ENCODE measurements at regions not wholly inside any gene's neighbourhood (a gene's known extent, or its start where the extent isn't known, plus 50 kb on each side); places are given as distances from the start of the nearest gene placed in this dataset.
A peak's percentile ranks its signal among the peaks of the same experiment; 100 is the strongest.

DNA sequence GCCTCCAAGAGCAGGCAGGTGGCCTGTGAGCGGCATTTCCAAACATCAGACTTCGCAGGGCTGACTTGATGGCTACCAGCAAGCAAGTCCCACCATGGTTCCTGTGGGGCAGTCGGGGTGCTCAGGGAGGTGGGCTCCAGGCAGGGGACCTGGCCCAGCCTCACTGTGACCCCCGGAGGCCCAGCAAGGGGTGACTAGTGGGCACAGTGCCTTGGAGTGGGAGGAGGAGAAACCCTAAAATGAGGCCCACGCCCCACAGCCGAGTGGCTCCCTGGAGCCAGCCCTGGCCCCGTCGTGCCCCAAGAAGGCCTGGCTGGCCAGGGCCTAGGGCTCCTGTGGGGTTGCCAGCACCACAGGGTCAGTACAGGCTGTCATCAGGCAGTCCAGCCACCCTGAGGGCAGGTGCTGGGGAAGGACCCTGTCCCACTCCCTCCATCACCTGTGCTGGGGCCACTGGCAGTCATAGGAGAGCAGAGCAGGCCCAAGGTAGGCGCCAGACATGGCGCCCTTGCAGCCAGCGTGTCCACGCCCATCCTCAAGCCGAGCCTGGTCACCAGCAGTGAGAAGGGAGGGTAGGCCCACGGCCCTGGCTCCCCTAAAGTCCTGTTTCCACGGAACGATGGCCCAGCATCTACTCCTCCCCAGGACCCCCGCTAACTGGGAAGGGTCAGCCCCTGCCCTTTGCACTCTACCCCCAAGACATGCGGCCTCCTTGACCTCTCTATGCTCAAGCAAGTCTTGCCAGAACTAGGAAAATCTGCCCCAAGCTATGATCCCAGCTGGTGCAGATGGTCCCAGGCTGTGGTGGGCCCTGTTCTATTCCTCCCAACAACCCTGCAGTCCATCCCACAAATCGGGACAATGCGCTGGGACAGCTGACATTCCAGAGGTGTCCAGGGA is 144.2 kb upstream of the C14orf180 start:
- no peak for DNase-seq (ENCODE audit: insufficient read length, low spot score)
- no peak for FAIRE-seq

DNA sequence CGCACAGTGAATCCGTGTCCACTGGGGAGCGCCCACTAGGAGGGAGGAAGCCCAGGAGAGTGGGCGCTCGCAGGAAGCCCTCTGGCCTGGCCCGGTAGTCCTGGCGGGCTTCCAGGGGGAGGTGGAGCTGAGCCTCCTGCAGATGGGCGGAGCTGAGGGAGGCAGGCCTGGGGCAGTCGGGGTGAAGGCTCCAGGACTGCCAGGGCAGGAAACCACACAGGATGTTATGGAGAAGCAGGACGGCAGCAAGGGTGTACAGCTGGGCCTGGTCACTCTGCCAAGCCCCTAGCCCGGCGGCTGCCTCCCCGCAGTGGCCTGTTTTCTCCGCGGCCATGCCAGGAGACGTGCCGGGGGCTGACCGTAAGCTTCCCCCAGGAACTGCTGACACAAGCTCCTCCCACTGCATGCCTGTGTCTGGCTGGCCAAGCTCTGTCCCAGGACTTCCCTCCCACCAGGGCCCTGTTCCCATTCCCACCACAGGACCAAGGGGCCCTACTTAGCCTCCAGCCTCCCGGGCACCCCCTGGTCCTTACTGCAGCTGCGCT is 143.4 kb upstream of the C14orf180 start:
- FAIRE-seq (no peak), DNase-seq (ENCODE audit: insufficient read length, low spot score) (peak; percentile 46)

DNA sequence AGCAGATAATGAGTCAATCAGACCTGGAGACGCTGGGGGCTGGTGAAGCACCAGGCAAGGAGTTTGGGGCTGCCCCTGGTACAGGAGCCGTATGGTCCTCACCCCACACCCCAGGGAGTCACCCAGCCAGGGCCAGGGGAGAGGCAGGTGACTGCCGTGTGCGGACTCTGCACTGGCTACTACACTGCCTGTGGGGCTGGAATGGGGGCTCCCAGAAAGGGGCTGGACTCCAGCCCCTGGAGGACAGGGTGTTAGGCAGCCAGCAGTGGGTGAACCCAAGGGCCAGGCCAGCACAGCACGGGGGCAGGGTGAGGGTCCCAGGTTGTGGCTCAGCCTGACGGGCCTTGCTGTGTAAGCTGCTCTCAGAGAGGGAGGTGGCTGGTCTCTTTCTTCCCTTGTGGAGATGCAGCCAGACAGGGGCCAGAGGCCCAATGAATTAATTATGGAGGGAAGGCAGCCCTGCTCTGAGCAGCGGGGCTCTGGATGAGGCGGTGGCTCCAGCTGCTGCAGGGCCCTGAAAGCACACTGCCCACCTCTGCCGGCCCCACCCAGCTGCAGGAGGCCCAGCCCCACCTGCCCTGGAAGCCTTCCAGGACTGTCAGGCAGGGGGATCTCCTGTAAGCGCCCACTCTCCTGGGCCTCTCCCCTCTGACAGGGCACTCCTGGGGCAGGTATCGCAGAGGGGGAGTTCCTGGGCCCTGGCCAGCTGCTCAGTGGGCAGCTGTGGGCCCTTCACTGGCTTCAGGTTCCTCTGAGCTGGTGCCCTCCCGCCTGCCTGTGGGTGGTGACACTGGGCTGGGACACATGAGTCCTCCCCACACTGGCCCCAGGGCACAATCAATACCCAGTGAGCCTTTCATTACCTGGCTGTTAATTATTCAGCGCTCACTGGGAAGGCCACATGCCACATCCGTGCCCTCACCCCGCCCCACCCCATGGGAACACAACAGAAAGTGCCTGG is 142.5 kb upstream of the C14orf180 start:
- FAIRE-seq (no peak), DNase-seq (ENCODE audit: insufficient read length, low spot score) (no peak)

DNA sequence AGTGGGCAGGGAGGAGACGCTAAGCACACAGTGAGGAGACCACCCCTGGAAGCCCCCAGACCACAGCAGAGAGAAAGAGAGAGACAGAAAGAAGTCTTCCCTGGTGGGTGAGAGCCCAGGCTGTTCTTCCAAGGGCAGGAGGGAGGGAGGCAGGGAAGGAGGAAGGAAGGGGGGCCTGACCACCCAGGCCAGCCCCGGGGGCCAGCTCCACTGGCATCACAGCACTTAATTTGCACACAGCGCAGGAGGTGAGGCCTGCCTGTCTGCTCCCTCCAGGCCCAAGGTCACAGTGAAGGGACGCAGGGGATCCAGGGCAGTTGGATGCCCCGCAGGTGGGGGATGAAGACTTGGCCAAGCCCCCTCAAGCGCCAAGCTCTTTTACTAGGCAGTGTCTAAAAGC is 141.9 kb upstream of the C14orf180 start:
- DNase-seq (ENCODE audit: insufficient read length, low spot score) (no peak), FAIRE-seq (no peak)

GRCh38 chr14:104438166-104438887 is 141.2 kb upstream of the C14orf180 start:
- DNase-seq (ENCODE audit: insufficient read length, low spot score) (no peak), FAIRE-seq (no peak)

DNA sequence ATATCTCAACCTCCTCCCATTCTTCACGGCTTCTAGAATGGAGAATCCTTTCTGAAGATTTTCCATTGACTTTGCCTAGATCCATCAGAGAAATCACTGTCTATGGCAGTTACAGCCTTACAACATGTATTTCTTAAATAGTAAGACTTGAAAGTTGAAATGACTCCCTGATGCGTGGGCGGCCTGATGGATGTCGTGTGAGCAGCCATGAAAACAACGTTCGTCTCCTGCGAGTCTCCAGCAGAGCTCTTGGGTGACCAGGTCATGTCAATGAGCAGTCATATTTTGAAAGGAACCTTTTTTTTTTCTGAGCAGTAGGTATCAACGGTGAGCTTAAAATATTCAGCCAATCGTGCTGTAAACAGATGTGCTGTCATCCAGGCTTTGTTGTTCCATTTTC is 139.9 kb upstream of the C14orf180 start:
- DNase-seq (ENCODE audit: insufficient read length, low spot score): no peak
- no peak for FAIRE-seq

GRCh38 chr14:104440297-104440956 is 139.1 kb upstream of the C14orf180 start:
- FAIRE-seq: no peak
- DNase-seq (ENCODE audit: insufficient read length, low spot score): no peak

GRCh38 chr14:104441275-104442106 is 138.1 kb upstream of the C14orf180 start:
- DNase-seq (ENCODE audit: insufficient read length, low spot score) (no peak), FAIRE-seq (no peak)

GRCh38 chr14:104442107-104442551 is 137.4 kb upstream of the C14orf180 start:
- DNase-seq (ENCODE audit: insufficient read length, low spot score) (no peak), FAIRE-seq (no peak)

GRCh38 chr14:104442631-104443390 is 136.8 kb upstream of the C14orf180 start:
- DNase-seq (ENCODE audit: insufficient read length, low spot score): no peak
- FAIRE-seq: no peak

GRCh38 chr14:104443391-104444158 is 136.0 kb upstream of the C14orf180 start:
- FAIRE-seq (no peak), DNase-seq (ENCODE audit: insufficient read length, low spot score) (no peak)

- no peak for DNase-seq (ENCODE audit: insufficient read length, low spot score)
- no peak for FAIRE-seq
Measured at GRCh38 chr14:104444159-104445030, 135.2 kb upstream of the C14orf180 start.

- FAIRE-seq: no peak
- no peak for DNase-seq (ENCODE audit: insufficient read length, low spot score)
Measured at GRCh38 chr14:104445086-104445485, 134.5 kb upstream of the C14orf180 start.

DNA sequence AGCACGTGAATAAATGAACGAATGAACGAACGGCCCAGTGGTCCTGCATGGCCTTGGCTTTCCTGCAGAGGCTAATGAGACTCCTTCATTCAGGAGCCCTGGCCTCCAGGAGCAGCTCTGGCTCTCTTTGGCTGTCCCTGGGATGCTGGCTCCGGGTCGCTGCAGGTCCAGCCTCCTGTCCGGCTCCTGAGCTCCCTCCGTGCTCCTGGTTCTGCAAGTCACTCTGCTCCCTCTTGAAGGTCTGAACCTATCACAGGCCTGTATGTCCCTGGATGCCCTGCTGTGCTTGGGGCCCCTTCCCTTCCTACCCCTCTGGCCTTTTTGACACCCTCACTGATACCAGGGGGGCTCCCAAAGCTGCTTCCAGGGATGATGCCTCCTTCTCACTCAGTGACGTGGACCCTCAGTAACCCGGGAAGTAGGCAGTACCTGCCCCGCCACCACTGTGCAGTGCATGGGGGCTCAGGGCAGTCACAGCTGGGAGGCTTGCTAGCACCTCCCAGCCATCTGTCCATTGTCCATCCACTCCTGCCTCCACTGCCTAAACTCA is 133.7 kb upstream of the C14orf180 start:
- FAIRE-seq: no peak
- no peak for DNase-seq (ENCODE audit: insufficient read length, low spot score)

DNA sequence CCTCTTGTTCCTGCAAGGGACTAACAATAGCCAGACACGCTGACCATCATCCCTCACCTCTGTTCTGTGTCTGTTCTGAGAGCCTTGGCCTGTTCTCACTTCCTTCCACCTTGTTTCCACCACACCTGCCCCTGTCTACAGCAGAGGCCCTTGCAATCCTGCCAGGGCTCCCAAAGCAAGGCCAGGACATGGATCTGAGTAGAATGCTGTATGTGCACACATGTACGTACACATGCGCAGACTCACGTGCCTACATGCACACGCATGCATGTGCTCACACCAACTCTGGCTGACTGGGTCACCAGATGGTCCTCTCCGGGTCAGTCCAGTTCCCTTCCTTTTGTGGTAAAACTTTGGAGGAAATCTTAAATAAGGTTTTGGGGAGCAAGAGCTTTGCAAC is 133.0 kb upstream of the C14orf180 start:
- no peak for DNase-seq (ENCODE audit: insufficient read length, low spot score)
- FAIRE-seq: no peak

- FAIRE-seq (no peak), DNase-seq (ENCODE audit: insufficient read length, low spot score) (no peak)
Measured at GRCh38 chr14:104447750-104448149, 131.8 kb upstream of the C14orf180 start.
